KMS-11 (cell line): ENCODE measurements at regions not wholly inside any gene's neighbourhood (a gene's known extent, or its start where the extent isn't known, plus 50 kb on each side); places are given as distances from the start of the nearest gene placed in this dataset.
A peak's percentile ranks its signal among the peaks of the same experiment; 100 is the strongest.

ENCODE experiments used
- H2AFZ ChIP-seq: fragments of 200-600 bp; sonication (generic); 2 replicates; pipeline ENCODE4 v1.6.1; 2016; ENCODE audit warnings: antibody characterized with exemption, mixed run types, low read depth
- H3K27ac ChIP-seq: fragments of 200-600 bp; sonication (generic); 2 replicates; pipeline ENCODE4 v1.6.1; 2016; ENCODE audit warnings: mild to moderate bottlenecking, mixed run types
- H3K27me3 ChIP-seq: fragments of 200-600 bp; sonication (generic); 2 replicates; pipeline ENCODE4 v1.6.1; 2017; ENCODE audit warnings: mild to moderate bottlenecking, low read depth, mixed run types, moderate library complexity; ENCODE audit not compliant: insufficient read depth
- H3K36me3 ChIP-seq: fragments of 200-600 bp; sonication (generic); 2 replicates; pipeline ENCODE4 v1.6.1; 2017; ENCODE audit warnings: mild to moderate bottlenecking, mixed run types; ENCODE audit not compliant: insufficient read depth
- H3K4me1 ChIP-seq: fragments of 200-600 bp; sonication (generic); 2 replicates; pipeline ENCODE4 v1.6.1; 2016; ENCODE audit warnings: mild to moderate bottlenecking, low read depth, mixed run types; ENCODE audit not compliant: poor library complexity, severe bottlenecking
- H3K4me2 ChIP-seq: fragments of 200-600 bp; sonication (generic); 2 replicates; pipeline ENCODE4 v1.7.0; 2016; ENCODE audit warnings: mild to moderate bottlenecking, mixed run types
- H3K4me3 ChIP-seq: fragments of 200-600 bp; sonication (generic); IDR thresholded peaks from 2 replicates; pipeline ENCODE4 v1.6.1; 2017; ENCODE audit warnings: low read depth, low read length, mixed read lengths; ENCODE audit not compliant: insufficient read depth
- H3K79me2 ChIP-seq: fragments of 200-600 bp; sonication (generic); 2 replicates; pipeline ENCODE4 v1.6.1; 2016; ENCODE audit warnings: low read depth, mixed run types; ENCODE audit not compliant: insufficient read depth
- H3K9ac ChIP-seq: fragments of 200-600 bp; sonication (generic); 2 replicates; pipeline ENCODE4 v1.6.1; 2016; ENCODE audit warnings: mild to moderate bottlenecking, mixed run types
- H4K20me1 ChIP-seq: fragments of 200-600 bp; sonication (generic); 2 replicates; pipeline ENCODE4 v1.6.1; 2016; ENCODE audit warnings: mild to moderate bottlenecking, mixed run types; ENCODE audit not compliant: insufficient read depth
- TF ChIP-seq, protein P1 (sequence below): fragments of 200-600 bp; sonication (generic); conservative IDR thresholded peaks from 2 replicates; pipeline ENCODE4 v1.6.1; 2017; ENCODE audit warnings: low read depth, mild to moderate bottlenecking, antibody characterized with exemption, low read length, moderate library complexity, mixed read lengths

DNA sequence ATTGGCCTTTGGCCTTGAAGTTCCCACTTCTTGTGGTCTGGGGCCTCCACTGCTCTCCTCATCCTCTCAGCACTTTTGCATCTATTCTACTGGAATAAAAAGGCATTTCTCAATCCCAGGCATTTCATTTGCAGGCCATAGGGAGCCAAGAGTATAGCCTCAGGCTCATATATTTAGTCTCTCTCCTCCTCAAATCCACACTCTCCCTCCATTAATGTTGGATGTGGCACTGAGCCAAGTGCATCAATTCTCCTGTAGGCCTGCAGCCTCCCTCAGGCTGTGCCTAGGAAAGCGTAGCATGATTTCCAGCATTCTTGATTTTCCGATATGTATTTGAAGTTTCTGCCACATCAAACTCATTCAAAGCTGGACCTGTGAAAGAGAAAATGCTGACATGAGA is 211.5 kb upstream of the CPNE8 start:
- H3K27ac ChIP-seq: no peak overlapping the region
- no peak overlapping the region for H3K4me2 ChIP-seq
- H3K79me2 ChIP-seq: no peaks in the 10 kb centered on the region
- H2AFZ ChIP-seq: no peak overlapping the region
- no peaks in the 10 kb centered on the region for H3K4me1 ChIP-seq
- TF ChIP-seq, protein P1, sequence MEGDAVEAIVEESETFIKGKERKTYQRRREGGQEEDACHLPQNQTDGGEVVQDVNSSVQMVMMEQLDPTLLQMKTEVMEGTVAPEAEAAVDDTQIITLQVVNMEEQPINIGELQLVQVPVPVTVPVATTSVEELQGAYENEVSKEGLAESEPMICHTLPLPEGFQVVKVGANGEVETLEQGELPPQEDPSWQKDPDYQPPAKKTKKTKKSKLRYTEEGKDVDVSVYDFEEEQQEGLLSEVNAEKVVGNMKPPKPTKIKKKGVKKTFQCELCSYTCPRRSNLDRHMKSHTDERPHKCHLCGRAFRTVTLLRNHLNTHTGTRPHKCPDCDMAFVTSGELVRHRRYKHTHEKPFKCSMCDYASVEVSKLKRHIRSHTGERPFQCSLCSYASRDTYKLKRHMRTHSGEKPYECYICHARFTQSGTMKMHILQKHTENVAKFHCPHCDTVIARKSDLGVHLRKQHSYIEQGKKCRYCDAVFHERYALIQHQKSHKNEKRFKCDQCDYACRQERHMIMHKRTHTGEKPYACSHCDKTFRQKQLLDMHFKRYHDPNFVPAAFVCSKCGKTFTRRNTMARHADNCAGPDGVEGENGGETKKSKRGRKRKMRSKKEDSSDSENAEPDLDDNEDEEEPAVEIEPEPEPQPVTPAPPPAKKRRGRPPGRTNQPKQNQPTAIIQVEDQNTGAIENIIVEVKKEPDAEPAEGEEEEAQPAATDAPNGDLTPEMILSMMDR: no peak
- H3K36me3 ChIP-seq: no peaks in the 10 kb centered on the region
- no peaks in the 10 kb centered on the region for H4K20me1 ChIP-seq
- no peak overlapping the region for H3K9ac ChIP-seq
- H3K4me3 ChIP-seq: no peak overlapping the region
- H3K27me3 ChIP-seq: no peaks in the 10 kb centered on the region

DNA sequence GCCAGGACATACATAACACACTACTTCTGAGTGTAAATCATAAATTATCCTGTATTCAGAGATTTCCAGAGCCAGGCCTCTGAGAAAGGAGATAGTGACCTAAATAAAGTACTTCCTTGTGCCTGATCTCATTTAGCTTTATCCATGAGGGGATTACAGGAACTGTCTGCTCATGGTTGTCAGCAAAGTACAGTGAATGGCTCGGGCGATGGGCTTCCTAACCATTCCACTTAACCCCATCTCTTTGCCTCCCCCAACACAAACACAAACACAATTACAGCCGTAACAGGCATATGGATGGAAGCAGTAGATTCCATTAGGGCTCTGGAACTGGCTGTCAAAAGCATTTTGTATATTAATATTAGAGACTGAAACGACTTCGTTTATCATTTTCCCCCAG is 206.7 kb upstream of the CPNE8 start:
- Histone ChIP-seq H3K4me1 (no peaks in the 10 kb centered on the region), H3K27ac (no peak overlapping the region), H3K9ac (no peak overlapping the region), H3K27me3 (no peaks in the 10 kb centered on the region), H3K36me3 (no peaks in the 10 kb centered on the region), H4K20me1 (no peaks in the 10 kb centered on the region), H3K4me2 (no peak overlapping the region), H2AFZ (no peak overlapping the region), H3K4me3 (no peak overlapping the region), H3K79me2 (no peaks in the 10 kb centered on the region)
- TF ChIP-seq, protein P1: no peak

DNA sequence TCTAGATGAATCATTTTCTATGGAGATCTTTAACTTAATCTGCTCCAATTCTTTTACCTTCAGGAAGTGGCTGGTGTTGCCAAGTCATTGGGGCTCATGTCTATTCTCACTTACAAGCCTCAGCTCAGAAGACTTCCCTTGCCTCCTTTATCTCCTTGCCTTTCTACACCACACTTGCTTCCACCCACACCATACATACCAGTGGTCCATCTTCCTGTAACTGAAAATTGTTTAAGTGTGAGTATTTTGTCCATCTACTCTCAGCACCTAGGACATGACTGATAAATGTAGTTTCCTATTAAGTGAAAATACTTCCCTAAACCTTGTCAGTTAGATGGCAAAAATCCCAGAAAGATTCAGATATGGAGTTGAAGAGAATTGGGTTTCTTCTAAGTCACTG is 199.7 kb upstream of the CPNE8 start:
- H3K4me2 ChIP-seq: no peak overlapping the region
- TF ChIP-seq, protein P1: no peak
- no peaks in the 10 kb centered on the region for H3K79me2 ChIP-seq
- H3K27me3 ChIP-seq: no peaks in the 10 kb centered on the region
- no peaks in the 10 kb centered on the region for H3K4me1 ChIP-seq
- no peak overlapping the region for H3K27ac ChIP-seq
- H4K20me1 ChIP-seq: no peaks in the 10 kb centered on the region
- no peaks in the 10 kb centered on the region for H3K36me3 ChIP-seq
- no peak overlapping the region for H3K4me3 ChIP-seq
- H3K9ac ChIP-seq: no peak overlapping the region
- no peak overlapping the region for H2AFZ ChIP-seq

DNA sequence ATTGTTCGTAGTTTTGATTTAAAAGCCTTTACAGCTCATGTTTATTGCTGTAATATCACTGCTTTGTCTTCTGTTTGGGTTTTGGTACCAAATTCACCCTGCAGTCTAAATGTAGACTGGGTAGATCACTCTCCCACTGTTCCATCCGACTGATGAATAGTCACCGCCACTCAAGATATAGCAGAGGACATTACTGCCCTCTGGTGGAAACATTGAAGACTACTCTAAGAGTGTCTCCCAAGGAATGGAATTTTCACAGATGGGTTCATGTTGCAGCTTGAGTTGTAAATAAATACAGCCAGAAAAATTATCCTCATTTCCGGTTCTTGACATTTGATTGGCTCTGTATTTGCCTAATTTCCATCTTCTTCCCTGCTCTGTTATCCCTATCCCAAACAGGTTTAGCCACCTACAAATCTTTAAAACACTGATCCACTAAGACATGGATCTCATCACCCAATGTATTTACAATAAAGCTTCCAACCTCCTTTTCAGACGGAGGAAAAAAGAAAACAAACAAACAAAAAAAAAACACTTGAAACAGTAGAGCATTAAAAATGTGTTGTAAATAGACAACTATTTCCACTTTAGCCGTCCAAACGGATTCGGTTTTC is 198.3 kb upstream of the CPNE8 start:
- H3K4me3 ChIP-seq: no peak overlapping the region
- H3K4me1 ChIP-seq: no peaks in the 10 kb centered on the region
- no peaks in the 10 kb centered on the region for H3K79me2 ChIP-seq
- no peak overlapping the region for H3K4me2 ChIP-seq
- H3K27me3 ChIP-seq: no peaks in the 10 kb centered on the region
- no peaks in the 10 kb centered on the region for H3K36me3 ChIP-seq
- H4K20me1 ChIP-seq: no peaks in the 10 kb centered on the region
- H3K27ac ChIP-seq: no peak overlapping the region
- TF ChIP-seq, protein P1: peak; percentile 86
- H2AFZ ChIP-seq: no peak overlapping the region
- H3K9ac ChIP-seq: no peak overlapping the region
